ENCODE measurements at regions not wholly inside any gene's neighbourhood (a gene's known extent, or its start where the extent isn't known, plus 50 kb on each side); places are given as distances from the start of the nearest gene placed in this dataset.

- TF ChIP-seq CTCF (IDR thresholded peaks at IDR 0.05; ENCODE audit: control extremely low read depth, extremely low read depth, low read depth, missing control alignments), result no peak
- POLR2A ChIA-PET, result no interaction called here
- CTCF ChIA-PET, result no interaction called here
- DNase-seq (ENCODE audit: extremely low spot score), result no peak
Measured at GRCh38 chr3:124257336-124257864, 265.5 kb upstream of the ROPN1 start.

GRCh38 chr3:124258057-124258500 is 266.2 kb upstream of the ROPN1 start:
- ChIA-PET POLR2A (no interaction called here), CTCF (no interaction called here)
- TF ChIP-seq CTCF (IDR thresholded peaks at IDR 0.05; ENCODE audit: control extremely low read depth, extremely low read depth, low read depth, missing control alignments), result no peak
- no peak for DNase-seq (ENCODE audit: extremely low spot score)

GRCh38 chr3:124260206-124260915 is 268.4 kb upstream of the ROPN1 start:
- CTCF ChIA-PET, result interaction anchor here (1.9 to 3.0 kb wide), 2 partner anchors 11 to 13 kb away, joined by 5 to 8 read pairs; no protein-coding TSS in a partner anchor
- no peak for DNase-seq (ENCODE audit: extremely low spot score)
- POLR2A ChIA-PET, result no interaction called here
- no peak for TF ChIP-seq CTCF (IDR thresholded peaks at IDR 0.05; ENCODE audit: control extremely low read depth, extremely low read depth, low read depth, missing control alignments)

- ChIA-PET CTCF (interaction anchor here (3.0 kb wide), 1 partner anchor 14 kb away, joined by 8 read pairs; no protein-coding TSS in a partner anchor), POLR2A (no interaction called here)
- TF ChIP-seq CTCF (IDR thresholded peaks at IDR 0.05; ENCODE audit: control extremely low read depth, extremely low read depth, low read depth, missing control alignments), result no peak
- no peak for DNase-seq (ENCODE audit: extremely low spot score)
Measured at GRCh38 chr3:124261306-124261705, 269.4 kb upstream of the ROPN1 start.

- ChIA-PET POLR2A (no interaction called here), CTCF (interaction anchor here (1.4 kb wide), 1 partner anchor 34 kb away, joined by 3 read pairs; no protein-coding TSS in a partner anchor)
- DNase-seq (ENCODE audit: extremely low spot score), result no peak
- no peak for TF ChIP-seq CTCF (IDR thresholded peaks at IDR 0.05; ENCODE audit: control extremely low read depth, extremely low read depth, low read depth, missing control alignments)
Measured at GRCh38 chr3:124263168-124263567, 271.2 kb upstream of the ROPN1 start.

- CTCF ChIA-PET, result interaction anchor here (1.4 kb wide), 1 partner anchor 35 kb away, joined by 3 read pairs; no protein-coding TSS in a partner anchor
- TF ChIP-seq CTCF (IDR thresholded peaks at IDR 0.05; ENCODE audit: control extremely low read depth, extremely low read depth, low read depth, missing control alignments), result no peak
- DNase-seq (ENCODE audit: extremely low spot score), result no peak
- POLR2A ChIA-PET, result no interaction called here
Measured at GRCh38 chr3:124264346-124264745, 272.4 kb upstream of the ROPN1 start.

All from GM10248 (cell line).